Activated T-cell treated with anti-CD3 and anti-CD28 coated beads, Interleukin-2, amount 50 U/mL, for 4 hours (primary cell): ENCODE measurements at regions not wholly inside any gene's neighbourhood (a gene's known extent, or its start where the extent isn't known, plus 50 kb on each side); places are given as distances from the start of the nearest gene placed in this dataset.

Source experiments
- ATAC-seq, 2 donors: fragments of 200-7000 bp; cut with Tn5 transposase; one replicate each; pipeline ENCODE4 v1.10.0; 2021
- DNase-seq: peaks from one replicate; pipeline ENCODE4 v3.0.0-alpha.2; 2020
- H3K27me3 Mint-ChIP-seq: one replicate; pipeline ENCODE4 v1.8.0; 2021; ENCODE audit warnings: low read depth, mixed read lengths
- H3K36me3 Mint-ChIP-seq: one replicate; pipeline ENCODE4 v1.8.0; 2022; ENCODE audit warnings: mixed read lengths; ENCODE audit not compliant: insufficient read depth
- H3K4me1 Mint-ChIP-seq: one replicate; pipeline ENCODE4 v1.8.0; 2021; ENCODE audit warnings: low read depth, mixed read lengths
- H3K4me3 Mint-ChIP-seq: one replicate; pipeline ENCODE4 v1.8.0; 2021; ENCODE audit warnings: mild to moderate bottlenecking, moderate library complexity, mixed read lengths
- H3K9me3 Mint-ChIP-seq: one replicate; pipeline ENCODE4 v1.8.0; 2021; ENCODE audit warnings: mixed read lengths

GRCh38 chr6:2436410-2437154, 191.2 kb upstream of the GMDS start:
- no peak for ATAC-seq
- H3K4me3 Mint-ChIP-seq = no peak overlapping the region
- H3K9me3 Mint-ChIP-seq = no peaks in the 10 kb centered on the region
- peaks cover 3% of the 10 kb centered on the region for H3K36me3 Mint-ChIP-seq
- H3K27me3 Mint-ChIP-seq = no peaks in the 10 kb centered on the region
- DNase-seq = no peak
- no peaks in the 10 kb centered on the region for H3K4me1 Mint-ChIP-seq

- no peak for ATAC-seq
- DNase-seq = no peak
- Mint-ChIP-seq H3K4me1 (no peaks in the 10 kb centered on the region), H3K36me3 (peaks cover 3% of the 10 kb centered on the region), H3K27me3 (no peaks in the 10 kb centered on the region), H3K9me3 (no peaks in the 10 kb centered on the region), H3K4me3 (no peak overlapping the region)
These were observed 189.9 kb upstream of the GMDS start for GRCh38 chr6:2435323-2435722.

- ATAC-seq (no peak), DNase-seq (no peak)
- no peaks in the 10 kb centered on the region for H3K4me1 Mint-ChIP-seq
- no peaks in the 10 kb centered on the region for H3K27me3 Mint-ChIP-seq
- no peak overlapping the region for H3K4me3 Mint-ChIP-seq
- H3K9me3 Mint-ChIP-seq = no peaks in the 10 kb centered on the region
- peaks cover 3% of the 10 kb centered on the region for H3K36me3 Mint-ChIP-seq
These were observed 189.5 kb upstream of the GMDS start for GRCh38 chr6:2434912-2435311.

GRCh38 chr6:2434116-2434515, 188.7 kb upstream of the GMDS start:
- no peak for ATAC-seq
- no peak for DNase-seq
- peaks cover 3% of the 10 kb centered on the region for H3K36me3 Mint-ChIP-seq
- no peaks in the 10 kb centered on the region for H3K4me1 Mint-ChIP-seq
- no peak overlapping the region for H3K4me3 Mint-ChIP-seq
- no peaks in the 10 kb centered on the region for H3K27me3 Mint-ChIP-seq
- no peaks in the 10 kb centered on the region for H3K9me3 Mint-ChIP-seq

GRCh38 chr6:2433711-2434110, 188.3 kb upstream of the GMDS start:
- H3K4me3 Mint-ChIP-seq = no peak overlapping the region
- H3K4me1 Mint-ChIP-seq = no peaks in the 10 kb centered on the region
- no peaks in the 10 kb centered on the region for H3K9me3 Mint-ChIP-seq
- no peak for ATAC-seq
- H3K27me3 Mint-ChIP-seq = no peaks in the 10 kb centered on the region
- H3K36me3 Mint-ChIP-seq = peaks cover 3% of the 10 kb centered on the region
- no peak for DNase-seq

GRCh38 chr6:2433266-2433665, 187.9 kb upstream of the GMDS start:
- Mint-ChIP-seq H3K4me3 (no peak overlapping the region), H3K4me1 (no peaks in the 10 kb centered on the region), H3K27me3 (no peaks in the 10 kb centered on the region), H3K36me3 (peaks cover 1% of the 10 kb centered on the region), H3K9me3 (no peaks in the 10 kb centered on the region)
- ATAC-seq (no peak), DNase-seq (no peak)

- H3K27me3 Mint-ChIP-seq = no peaks in the 10 kb centered on the region
- ATAC-seq (no peak), DNase-seq (no peak)
- H3K4me3 Mint-ChIP-seq = no peak overlapping the region
- H3K9me3 Mint-ChIP-seq = no peaks in the 10 kb centered on the region
- H3K4me1 Mint-ChIP-seq = no peaks in the 10 kb centered on the region
- H3K36me3 Mint-ChIP-seq = peaks cover 1% of the 10 kb centered on the region
These were observed 186.9 kb upstream of the GMDS start for GRCh38 chr6:2432292-2432691.

GRCh38 chr6:2430612-2431011, 185.2 kb upstream of the GMDS start:
- peaks cover 1% of the 10 kb centered on the region for H3K36me3 Mint-ChIP-seq
- DNase-seq = no peak
- no peaks in the 10 kb centered on the region for H3K9me3 Mint-ChIP-seq
- H3K27me3 Mint-ChIP-seq = no peaks in the 10 kb centered on the region
- no peaks in the 10 kb centered on the region for H3K4me1 Mint-ChIP-seq
- no peak for ATAC-seq
- no peak overlapping the region for H3K4me3 Mint-ChIP-seq

GRCh38 chr6:2429460-2429859, 184.1 kb upstream of the GMDS start:
- ATAC-seq = no peak
- no peak for DNase-seq
- H3K4me3 Mint-ChIP-seq = no peak overlapping the region
- peaks cover 3% of the 10 kb centered on the region for H3K36me3 Mint-ChIP-seq
- no peaks in the 10 kb centered on the region for H3K27me3 Mint-ChIP-seq
- no peaks in the 10 kb centered on the region for H3K4me1 Mint-ChIP-seq
- no peaks in the 10 kb centered on the region for H3K9me3 Mint-ChIP-seq

GRCh38 chr6:2429032-2429431, 183.6 kb upstream of the GMDS start:
- H3K9me3 Mint-ChIP-seq = no peaks in the 10 kb centered on the region
- no peak for ATAC-seq

GRCh38 chr6:2426561-2427340, 181.3 kb upstream of the GMDS start:
- Mint-ChIP-seq H3K4me3 (no peak overlapping the region), H3K9me3 (no peaks in the 10 kb centered on the region), H3K27me3 (no peaks in the 10 kb centered on the region), H3K4me1 (no peaks in the 10 kb centered on the region), H3K36me3 (peaks cover 3% of the 10 kb centered on the region)
- DNase-seq (no peak), ATAC-seq (no peak)

More at GRCh38 chr6:2429032-2429431, 183.6 kb upstream of the GMDS start:
- Mint-ChIP-seq H3K36me3 (peaks cover 3% of the 10 kb centered on the region), H3K27me3 (no peaks in the 10 kb centered on the region), H3K4me1 (no peaks in the 10 kb centered on the region), H3K4me3 (no peak overlapping the region)
- no peak for DNase-seq

GRCh38 chr6:2416128-2416712, 170.8 kb upstream of the GMDS start:
- no peak overlapping the region for H3K4me3 Mint-ChIP-seq

GRCh38 chr6:2414885-2415547, 169.6 kb upstream of the GMDS start:
- Mint-ChIP-seq H3K4me1 (no peaks in the 10 kb centered on the region), H3K36me3 (no peaks in the 10 kb centered on the region), H3K27me3 (no peaks in the 10 kb centered on the region), H3K4me3 (no peak overlapping the region), H3K9me3 (no peaks in the 10 kb centered on the region)
- ATAC-seq (no peak), DNase-seq (no peak)

More at GRCh38 chr6:2416128-2416712, 170.8 kb upstream of the GMDS start:
- no peak for ATAC-seq
- DNase-seq = no peak
- H3K36me3 Mint-ChIP-seq = no peaks in the 10 kb centered on the region
- H3K4me1 Mint-ChIP-seq = no peaks in the 10 kb centered on the region
- H3K27me3 Mint-ChIP-seq = no peaks in the 10 kb centered on the region
- no peaks in the 10 kb centered on the region for H3K9me3 Mint-ChIP-seq

GRCh38 chr6:2412731-2413130, 167.3 kb upstream of the GMDS start:
- ATAC-seq (no peak), DNase-seq (no peak)
- H3K4me1 Mint-ChIP-seq = no peaks in the 10 kb centered on the region
- H3K4me3 Mint-ChIP-seq = no peak overlapping the region
- no peaks in the 10 kb centered on the region for H3K9me3 Mint-ChIP-seq
- no peaks in the 10 kb centered on the region for H3K27me3 Mint-ChIP-seq
- no peaks in the 10 kb centered on the region for H3K36me3 Mint-ChIP-seq
